Esophagus mucosa (tissue), 1 donor: ENCODE measurements at regions not wholly inside any gene's neighbourhood (a gene's known extent, or its start where the extent isn't known, plus 50 kb on each side); places are given as distances from the start of the nearest gene placed in this dataset.

Experiments used
- ATAC-seq: fragments of 200-7000 bp; cut with Tn5 transposase; one replicate; pipeline ENCODE4 v1.9.1; 2020
- donor health status: DM: yes; HTN: yes; CAD: no.

DNA sequence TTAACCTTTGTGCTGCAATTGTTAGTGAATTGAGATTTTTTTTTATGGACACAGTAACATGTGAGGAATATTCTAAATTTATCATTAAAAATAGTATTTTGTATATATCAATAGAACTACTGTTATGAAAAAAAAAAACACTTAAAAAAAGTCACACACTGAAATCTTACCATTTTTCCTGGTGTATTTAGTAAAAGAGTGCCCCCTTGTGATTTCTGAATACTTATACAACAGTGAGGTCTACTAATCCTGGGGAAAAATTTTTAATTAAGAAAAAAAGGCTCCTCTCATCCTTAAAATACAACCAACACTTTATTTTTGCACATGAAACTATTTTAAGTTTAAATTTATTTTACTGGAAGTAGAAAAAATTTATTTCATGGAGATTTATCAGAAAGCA is 56.4 kb upstream of the SPOCK3 start:
- no peak for ATAC-seq

DNA sequence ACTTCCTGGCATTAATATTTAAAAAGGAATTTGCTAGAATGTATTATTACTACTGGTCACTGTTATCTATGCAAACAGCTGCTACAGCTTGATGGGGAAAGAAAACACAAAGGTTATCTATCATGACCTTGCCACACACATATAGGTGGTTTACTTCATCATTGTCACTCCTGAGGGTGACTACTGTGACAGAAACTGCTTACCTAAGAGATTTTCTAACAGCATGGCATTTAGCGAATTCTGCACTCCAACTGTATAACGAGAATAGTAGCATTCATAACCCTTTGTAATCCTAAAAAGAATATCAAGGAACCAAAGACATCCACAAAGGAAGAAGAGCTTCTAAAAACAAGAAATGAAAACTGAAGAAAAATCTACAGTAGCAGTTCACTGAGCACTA is 74.6 kb upstream of the SPOCK3 start:
- ATAC-seq, result no peak

GRCh38 chr4:167321299-167321698 is 87.0 kb upstream of the SPOCK3 start:
- no peak for ATAC-seq

DNA sequence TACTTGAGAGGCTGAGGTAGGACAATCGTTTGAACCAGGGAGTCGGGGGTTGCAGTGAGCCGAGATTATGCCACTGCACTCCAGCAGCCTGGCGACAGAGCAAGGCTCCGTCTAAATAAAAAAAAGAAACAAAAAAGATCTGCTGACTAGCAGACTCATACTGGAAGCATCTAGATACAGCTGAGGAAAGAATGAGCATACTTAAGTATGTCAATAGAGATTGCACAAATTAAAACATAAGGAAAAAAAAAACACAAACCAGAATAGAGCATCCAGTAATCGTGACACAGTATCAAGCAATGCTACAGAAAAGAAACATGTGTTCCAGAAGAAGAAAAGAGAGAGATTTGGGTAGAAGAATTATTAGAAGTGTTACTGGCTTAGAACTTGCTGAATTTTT is 105.5 kb upstream of the SPOCK3 start:
- ATAC-seq, result no peak

DNA sequence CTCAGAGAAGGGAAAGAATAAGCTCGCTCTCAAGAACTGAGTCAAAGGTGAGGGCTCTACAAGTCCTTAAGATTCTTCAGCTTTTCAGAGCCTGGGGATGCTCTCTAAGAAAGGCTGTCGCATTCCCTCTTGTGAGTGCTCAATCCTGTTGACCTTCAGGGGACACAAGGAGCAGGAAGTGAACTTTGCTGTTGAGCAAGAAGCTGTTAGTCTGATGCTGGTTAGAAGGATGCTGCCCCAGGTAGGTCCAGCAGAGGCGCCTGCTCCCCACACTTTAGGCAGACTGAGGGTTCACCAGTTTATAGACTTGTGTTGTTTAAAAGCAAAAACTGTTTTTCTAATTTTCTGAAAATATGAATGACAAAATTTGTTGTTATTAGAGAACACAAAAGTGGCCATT is 125.4 kb upstream of the SPOCK3 start:
- no peak for ATAC-seq

DNA sequence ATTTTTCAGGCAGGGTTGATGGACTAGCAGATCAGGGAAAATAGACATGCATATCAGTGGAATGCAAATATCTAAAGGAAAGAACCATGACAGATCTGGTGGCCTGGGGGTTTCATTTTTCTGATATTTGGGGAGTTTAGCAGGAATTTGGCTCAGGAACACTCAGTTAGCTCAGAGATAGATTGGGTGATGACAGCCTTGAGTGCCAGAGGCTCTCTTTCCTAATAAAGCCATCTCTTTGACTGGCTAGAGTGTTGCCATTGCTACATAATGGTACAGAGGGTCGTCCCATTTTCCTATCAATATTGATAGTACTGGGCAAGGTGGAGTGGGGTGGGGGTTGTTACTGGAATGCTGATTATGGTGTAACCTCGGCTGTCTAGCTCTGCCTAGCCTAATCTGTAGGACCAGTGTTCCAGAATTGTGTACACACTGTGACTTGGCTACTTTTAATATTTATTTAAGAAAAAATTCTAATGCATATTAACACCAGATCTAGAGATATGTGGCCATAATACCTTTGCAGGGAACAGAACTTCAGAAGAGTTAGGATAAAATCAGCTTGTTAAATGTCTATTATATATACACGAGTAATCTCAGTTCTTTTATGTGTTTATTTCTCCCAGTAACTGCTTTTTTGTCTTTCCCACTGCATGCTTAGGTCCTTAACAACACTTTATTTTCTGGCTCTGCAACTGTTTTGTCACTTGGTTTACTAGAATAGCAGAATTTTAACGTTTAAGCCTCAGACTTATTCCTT is 145.0 kb upstream of the SPOCK3 start:
- ATAC-seq, result no peak

- ATAC-seq, result no peak
Measured at GRCh38 chr4:167380964-167381363, 146.7 kb upstream of the SPOCK3 start.

DNA sequence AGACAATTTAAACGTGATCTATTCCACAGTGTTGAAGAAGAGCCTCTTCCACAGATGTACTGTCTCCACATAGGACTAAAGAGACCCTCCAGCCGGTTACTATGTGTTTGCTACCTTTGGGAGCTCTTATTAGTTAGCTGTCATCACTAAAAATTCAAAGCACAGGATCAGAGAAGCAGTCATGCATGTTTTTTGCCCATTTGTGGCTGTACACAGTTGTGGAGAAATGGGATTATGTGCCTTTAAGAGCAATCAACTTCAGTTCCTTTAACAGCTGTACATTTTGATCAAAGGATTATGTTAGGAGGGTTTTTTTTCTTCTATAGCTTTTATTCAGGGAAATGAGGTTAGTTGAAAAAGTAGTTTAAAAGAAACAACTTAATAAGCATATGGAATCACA is 149.0 kb upstream of the SPOCK3 start:
- ATAC-seq, result no peak

DNA sequence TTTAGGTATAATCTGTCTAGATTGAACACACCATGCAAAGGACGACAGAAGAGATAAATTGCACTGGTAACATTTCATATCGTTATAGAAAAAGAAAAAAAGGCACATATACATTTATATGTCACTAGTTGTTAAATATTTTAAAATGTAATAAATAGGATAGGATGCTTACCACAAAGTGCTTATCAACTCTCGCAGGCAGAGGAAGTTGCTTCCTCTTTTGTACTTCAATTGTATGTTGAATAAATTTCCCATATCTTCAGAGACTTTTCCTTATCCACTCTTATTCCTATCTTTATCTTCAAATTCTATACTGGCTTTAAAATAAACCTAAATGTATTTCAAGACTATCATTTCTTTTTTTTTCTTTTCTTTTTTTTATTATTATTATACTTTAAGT is 163.3 kb upstream of the SPOCK3 start:
- no peak for ATAC-seq

DNA sequence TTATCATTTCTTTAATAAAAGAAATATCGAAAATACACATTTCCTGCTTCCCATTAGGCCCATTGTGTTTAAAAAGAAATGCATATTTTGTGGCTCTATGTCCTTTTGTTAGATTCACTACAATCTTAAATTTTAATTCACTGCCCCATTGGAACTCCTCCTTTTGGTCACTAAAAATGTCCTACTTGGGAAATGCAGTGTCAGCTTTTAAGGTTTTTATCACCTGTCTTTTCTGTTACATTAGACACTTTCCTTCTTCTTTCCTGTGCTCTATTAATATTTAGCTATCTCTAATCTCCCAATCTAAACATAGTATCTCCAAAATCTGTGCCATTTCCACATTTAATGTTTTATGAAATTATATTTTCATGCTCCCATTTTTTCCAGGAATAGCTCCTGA is 164.9 kb upstream of the SPOCK3 start:
- no peak for ATAC-seq

DNA sequence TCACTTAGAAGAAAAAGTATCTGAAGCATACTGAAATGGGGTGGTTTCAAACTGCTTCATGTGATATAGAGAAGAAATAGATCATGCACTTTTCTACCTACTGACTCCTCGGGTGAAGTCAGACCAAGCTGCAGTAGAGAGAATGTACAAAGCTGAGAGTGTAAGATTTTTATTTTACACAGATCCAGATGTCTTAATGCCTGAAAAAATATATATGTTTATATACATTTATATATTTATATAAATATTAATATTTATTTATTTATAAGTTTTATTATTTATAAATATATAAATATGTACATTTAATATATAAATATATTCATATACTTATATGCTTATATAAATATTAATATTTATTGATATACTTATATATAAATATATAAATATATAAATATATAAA is 171.9 kb upstream of the SPOCK3 start:
- no peak for ATAC-seq

DNA sequence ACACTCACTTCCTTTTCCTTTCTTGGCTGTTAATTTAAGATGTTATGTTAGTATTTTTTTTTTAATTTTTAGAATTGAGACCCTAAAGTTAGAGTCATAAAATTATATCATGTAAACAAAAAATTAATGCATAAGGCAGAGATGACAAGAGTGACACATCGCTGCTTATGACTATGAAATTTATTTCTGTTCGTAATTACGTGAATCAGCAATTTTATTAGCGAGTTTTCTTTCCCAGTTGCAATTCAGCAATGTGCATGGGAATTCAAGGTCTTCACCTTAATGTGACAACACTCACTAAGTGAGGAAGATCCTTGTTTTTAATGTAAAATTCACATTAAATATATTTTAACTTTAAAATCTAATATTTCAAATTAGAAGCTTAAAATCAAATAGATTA is 181.2 kb upstream of the SPOCK3 start:
- no peak for ATAC-seq

DNA sequence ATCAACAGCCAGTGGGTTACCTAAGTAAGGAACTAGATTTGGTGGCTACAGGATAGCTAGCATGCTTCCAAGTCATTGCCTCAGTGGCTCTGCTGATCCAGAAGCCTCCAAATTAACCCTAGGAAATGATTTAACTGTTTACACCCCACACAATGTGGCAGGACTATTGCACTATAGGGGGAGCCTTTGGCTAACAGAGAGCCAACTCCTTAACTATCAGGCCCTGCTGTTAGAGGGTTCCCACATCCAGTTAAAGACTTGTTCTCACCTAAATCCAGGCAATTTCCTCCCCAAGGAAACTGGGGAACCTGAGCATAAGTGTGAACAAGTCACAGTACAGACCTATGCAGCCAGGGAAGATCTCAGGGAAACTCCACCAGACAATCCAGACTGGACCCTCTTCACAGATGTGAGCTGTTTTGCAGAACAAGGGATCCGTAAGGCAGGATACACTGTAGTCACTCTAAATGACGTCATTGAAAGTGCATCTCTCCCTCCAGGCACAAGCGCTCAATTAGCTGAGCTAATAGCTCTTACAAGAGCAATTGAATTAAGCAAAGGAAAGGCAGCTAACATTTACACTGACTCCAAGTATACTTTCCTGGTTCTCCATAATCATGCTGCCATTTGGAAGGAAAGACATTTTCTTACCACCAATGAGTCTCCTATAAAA is 185.3 kb upstream of the SPOCK3 start:
- no peak for ATAC-seq

DNA sequence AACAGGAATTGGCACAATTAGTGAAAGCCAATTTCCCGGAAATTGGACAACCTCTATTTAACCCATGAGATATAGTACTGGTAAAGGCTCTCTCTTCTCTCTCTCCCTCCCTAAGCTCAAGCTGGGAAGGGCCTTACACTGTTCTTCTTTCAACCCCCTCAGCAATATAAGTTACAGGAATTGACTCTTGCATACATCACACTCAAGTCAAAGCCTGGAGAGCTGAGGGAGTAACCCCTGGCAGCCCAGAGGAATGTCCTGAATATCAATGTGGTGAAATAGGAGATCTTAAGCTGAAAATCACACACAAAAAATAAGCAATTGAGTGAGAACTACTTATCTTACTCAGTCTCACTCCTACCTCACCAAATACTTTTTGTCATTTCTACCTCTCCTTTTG is 186.9 kb upstream of the SPOCK3 start:
- ATAC-seq, result no peak

DNA sequence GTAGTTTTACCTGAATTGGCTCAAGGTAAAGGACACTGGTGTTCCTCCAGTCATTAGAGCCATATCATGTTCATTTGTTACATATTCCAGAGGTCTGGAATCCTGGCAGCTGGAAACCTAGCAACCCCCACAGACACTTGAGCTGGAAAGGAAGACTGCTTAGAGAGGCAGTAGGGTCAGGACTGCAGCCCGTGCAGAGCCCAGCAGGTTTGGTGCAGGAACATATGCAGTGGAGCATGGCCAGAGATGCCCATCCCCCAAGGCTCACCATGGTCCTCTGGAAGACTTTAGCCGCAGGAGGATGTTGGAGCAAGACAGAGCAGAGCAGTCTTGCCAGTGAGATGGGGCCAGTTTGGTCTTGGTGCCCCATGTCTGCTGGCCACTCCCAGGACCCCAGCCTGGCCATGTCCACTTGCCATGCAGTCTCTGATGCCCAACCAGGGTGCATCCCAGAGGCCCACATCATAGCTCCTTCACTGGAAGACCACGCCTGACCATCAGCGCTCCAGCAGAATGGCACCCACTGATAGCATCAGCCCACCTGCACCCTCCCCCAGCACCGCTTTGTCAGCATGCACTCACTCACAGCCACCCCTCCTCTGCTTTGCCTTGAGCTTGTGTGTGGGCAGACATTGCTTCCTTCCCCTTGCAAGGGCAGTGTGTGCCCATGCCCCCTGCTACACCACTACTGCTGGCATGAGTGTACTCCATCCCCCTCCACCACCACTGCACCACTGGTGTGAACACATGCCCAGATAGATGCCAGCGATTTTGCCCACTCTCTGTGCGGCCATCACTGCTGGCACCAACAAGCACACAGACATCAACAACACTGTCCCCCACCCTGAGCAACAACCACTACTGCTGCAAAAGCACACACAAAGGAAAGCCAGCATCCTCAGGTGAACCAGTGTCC is 190.3 kb upstream of the SPOCK3 start:
- ATAC-seq, result no peak

- no peak for ATAC-seq
Measured at GRCh38 chr4:167428156-167428555, 193.9 kb upstream of the SPOCK3 start.

GRCh38 chr4:167431371-167431770 is 197.1 kb upstream of the SPOCK3 start:
- no peak for ATAC-seq

DNA sequence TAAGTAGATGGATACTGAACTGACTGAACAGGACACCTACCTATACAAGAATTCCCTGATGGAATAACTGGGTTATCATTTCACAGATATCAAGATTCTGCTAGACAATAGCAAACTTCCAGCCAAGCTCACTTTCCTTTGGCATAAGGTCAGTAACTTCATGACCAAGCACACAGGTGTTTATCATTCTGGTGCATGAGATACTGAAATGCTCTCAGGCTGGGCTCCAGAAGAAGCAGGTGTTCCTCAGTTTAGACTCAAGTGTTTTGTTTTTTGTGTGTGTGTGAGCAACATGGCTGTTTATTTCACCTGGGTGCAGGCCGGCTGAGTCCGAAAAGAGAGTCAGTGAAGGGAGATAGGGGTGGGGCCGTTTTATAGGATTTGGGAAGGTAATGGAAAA is 201.5 kb upstream of the SPOCK3 start:
- ATAC-seq, result no peak

DNA sequence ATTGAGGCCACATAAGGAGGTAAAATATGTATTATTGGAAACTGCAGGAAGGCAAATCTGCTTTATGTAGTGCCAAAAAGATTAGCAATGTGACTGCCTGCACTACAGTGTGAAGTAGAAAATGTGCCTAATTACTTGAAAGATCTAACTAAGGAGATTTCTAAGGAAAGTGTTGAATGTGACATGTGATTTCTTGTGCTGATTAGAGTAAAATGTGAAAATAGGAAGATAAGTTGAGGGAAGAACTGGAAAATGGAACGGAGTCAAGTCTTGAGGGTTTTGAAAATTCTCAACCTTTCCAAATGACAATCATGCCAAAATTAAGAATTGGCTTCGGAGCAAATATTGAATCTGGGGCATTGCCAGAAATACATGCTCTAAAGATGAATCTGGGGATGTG is 209.5 kb upstream of the SPOCK3 start:
- no peak for ATAC-seq

- no peak for ATAC-seq
Measured at GRCh38 chr4:167452922-167453430, 218.7 kb upstream of the SPOCK3 start.

DNA sequence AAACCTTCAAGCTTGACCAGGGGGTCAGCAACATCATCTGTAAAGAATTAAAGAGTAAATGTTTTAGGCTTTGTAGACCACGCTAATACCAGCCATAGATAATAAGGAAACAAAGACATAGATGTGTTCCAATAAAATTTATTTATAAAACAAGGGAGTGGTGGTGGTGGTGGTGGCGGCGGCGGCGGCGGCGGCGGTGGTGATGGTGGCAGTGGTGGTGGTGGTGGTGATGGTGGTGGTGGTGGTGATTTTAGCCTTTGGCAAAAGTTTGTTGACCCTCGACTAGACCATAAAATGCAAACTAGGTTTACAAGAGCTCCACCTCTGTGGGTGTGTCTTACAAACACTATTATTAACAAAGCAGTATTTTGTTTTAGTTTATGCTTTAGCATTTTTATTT is 222.3 kb upstream of the SPOCK3 start:
- ATAC-seq, result no peak

DNA sequence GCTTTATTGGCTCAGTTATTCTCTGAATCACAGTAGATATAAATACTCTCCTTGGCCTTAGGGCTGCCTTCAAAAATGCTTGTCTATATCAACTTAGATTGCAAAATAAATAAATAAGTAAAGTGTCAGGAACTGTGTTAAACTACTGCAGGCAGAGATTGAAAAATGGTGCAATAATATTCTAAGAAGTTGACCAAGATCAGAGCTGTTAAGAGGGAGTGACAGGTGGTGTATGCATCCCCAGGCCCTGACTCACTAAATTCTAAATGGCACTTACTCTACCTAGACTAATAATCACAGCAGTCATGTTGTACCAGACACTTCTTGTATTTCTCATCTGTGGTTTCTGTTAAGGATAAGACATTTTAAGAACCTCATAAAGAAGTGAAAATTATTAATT is 235.1 kb upstream of the SPOCK3 start:
- no peak for ATAC-seq

GRCh38 chr4:167475951-167476350 is 241.7 kb upstream of the SPOCK3 start:
- ATAC-seq, result no peak
